IMR-90 (cell line): ENCODE measurements at regions not wholly inside any gene's neighbourhood (a gene's known extent, or its start where the extent isn't known, plus 50 kb on each side); places are given as distances from the start of the nearest gene placed in this dataset.

Experiments used
- BHLHE40 ChIP-seq: fragments of 150-350 bp; IDR thresholded peaks from 2 replicates; pipeline ENCODE4 v1.6.1; 2016; ENCODE audit warnings: mild to moderate bottlenecking, low read depth, low read length
- CTCF ChIP-seq: conservative IDR thresholded peaks from 2 replicates; pipeline ENCODE4 v1.5.1; 2012; ENCODE audit warnings: mild to moderate bottlenecking, low read depth, low read length, improper control_type of control experiment
- FOS ChIP-seq: fragments of 150-350 bp; IDR thresholded peaks from 2 replicates; pipeline ENCODE4 v1.6.1; 2016; ENCODE audit warnings: low read depth, low read length
- MAFK ChIP-seq: IDR thresholded peaks from 2 replicates; pipeline ENCODE4 v1.6.1; 2012; ENCODE audit warnings: low read depth, low read length, improper control_type of control experiment
- MXI1 ChIP-seq: IDR thresholded peaks from 2 replicates; pipeline ENCODE4 v1.6.1; 2012; ENCODE audit warnings: low read depth, mild to moderate bottlenecking, low read length, moderate library complexity, borderline replicate concordance
- POLR2A ChIP-seq: IDR thresholded peaks from 2 replicates; pipeline ENCODE4 v1.6.1; 2012; ENCODE audit warnings: mild to moderate bottlenecking, low read depth, low read length
- RAD21 ChIP-seq: IDR thresholded peaks from 2 replicates; pipeline ENCODE4 v1.6.1; 2012; ENCODE audit warnings: low read length, improper control_type of control experiment
- RCOR1 ChIP-seq: IDR thresholded peaks from 2 replicates; pipeline ENCODE4 v1.6.1; 2012; ENCODE audit warnings: mild to moderate bottlenecking, low read length, improper control_type of control experiment; ENCODE audit not compliant: insufficient replicate concordance
- RFX5 ChIP-seq: IDR thresholded peaks from 2 replicates; pipeline ENCODE4 v1.8.0; 2012; ENCODE audit warnings: low read depth, mild to moderate bottlenecking, low read length, moderate library complexity
- SMC3 ChIP-seq: fragments of 150-350 bp; IDR thresholded peaks from 2 replicates; pipeline ENCODE4 v1.6.1; 2016; ENCODE audit warnings: low read depth, mild to moderate bottlenecking, antibody characterized with exemption, low read length, moderate library complexity

- TF ChIP-seq SMC3 (no peak), CTCF (no peak), POLR2A (no peak), MXI1 (no peak), FOS (no peak), RFX5 (no peak), MAFK (no peak), RAD21 (no peak), BHLHE40 (no peak), RCOR1 (no peak)
Observed at GRCh38 chr12:92299344-92299743, 153.7 kb upstream of the BTG1 start.
